ENCODE measurements at regions not wholly inside any gene's neighbourhood (a gene's known extent, or its start where the extent isn't known, plus 50 kb on each side); places are given as distances from the start of the nearest gene placed in this dataset.

DNA sequence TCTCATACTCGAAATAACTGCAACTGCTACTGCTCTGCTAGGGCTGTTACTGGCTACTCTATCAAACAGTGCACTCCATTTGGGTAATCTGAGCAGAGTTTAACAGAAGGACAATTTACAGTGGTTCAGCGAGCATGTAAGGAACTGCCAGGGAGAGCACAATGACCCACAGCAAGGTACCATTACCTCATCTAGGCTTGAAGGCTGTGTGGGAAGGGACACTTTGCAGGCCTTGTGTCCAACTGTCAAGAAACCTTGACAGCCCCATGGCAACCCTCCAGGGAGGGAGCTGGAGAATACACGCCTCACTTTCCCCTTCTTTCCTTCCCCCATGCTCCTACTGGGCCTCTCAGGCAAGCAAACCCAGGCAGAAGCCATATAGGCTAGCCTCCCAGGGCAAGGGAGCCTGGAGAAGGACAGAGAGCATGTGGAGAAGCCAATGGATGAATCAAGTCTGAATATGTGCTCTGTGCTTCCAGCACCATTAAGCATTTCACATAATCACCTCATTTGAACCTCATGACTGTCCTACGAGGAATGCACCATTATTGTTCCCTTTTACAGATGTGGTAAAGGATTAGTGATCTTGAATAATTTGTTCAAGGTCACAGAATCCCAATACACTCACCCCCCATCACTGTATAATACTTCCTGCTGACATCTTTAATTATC lies 49.9 kb upstream of the JAK2 start:
- Histone ChIP-seq H3K9me3 (ENCODE audit: insufficient read depth in 2 of 2, low read depth in 1 of 2, low read length in 1 of 2) (no peaks in the 10 kb centered on the region), H3K23me2 (ENCODE audit: low read depth, low read length) (no peaks in the 10 kb centered on the region), H3K23ac (ENCODE audit: insufficient read length) (no peak overlapping the region), H4K20me1 (replicated peaks in 1 of 2; ENCODE audit: control insufficient read depth in 1 of 2, insufficient read depth in 2 of 2, low read length in 2 of 2) (no peaks in the 10 kb centered on the region), H2BK120ac (replicated peaks; ENCODE audit: low read depth, low read length) (no peak overlapping the region), H2AFZ (ENCODE audit: low read length) (no peak overlapping the region), H2AK5ac (ENCODE audit: low read depth, low read length) (no peak overlapping the region), H3K79me1 (ENCODE audit: low read depth, low read length) (no peaks in the 10 kb centered on the region), H3K4me1 (replicated peaks in 1 of 4; ENCODE audit: control insufficient read depth in 3 of 4, insufficient read depth in 4 of 4, low read length in 3 of 4) (no peaks in the 10 kb centered on the region), H2BK5ac (ENCODE audit: low read depth, low read length) (no peak overlapping the region), H3K36me3 (ENCODE audit: control insufficient read depth in 2 of 4, insufficient read depth in 4 of 4, low read length in 3 of 4) (no peaks in the 10 kb centered on the region), H3K27me3 (replicated peaks in 1 of 4; ENCODE audit: control insufficient read depth in 3 of 4, extremely low read depth in 1 of 4, insufficient read depth in 3 of 4, low read length in 3 of 4) (no peaks in the 10 kb centered on the region), H4K91ac (replicated peaks; ENCODE audit: insufficient read length, low read length) (no peak overlapping the region), H3K27ac (ENCODE audit: low read depth, low read length) (no peak overlapping the region), H3K14ac (ENCODE audit: insufficient read length) (no peak overlapping the region), H3K4me3 (ENCODE audit: extremely low read depth in 1 of 4, insufficient read depth in 2 of 4, low read depth in 3 of 4, low read length in 4 of 4) (no peak overlapping the region), H4K8ac (ENCODE audit: extremely low read depth, insufficient read depth, low read length) (no peak overlapping the region), H2BK20ac (ENCODE audit: low read length) (no peak overlapping the region), H3K4me2 (ENCODE audit: insufficient read depth in 1 of 2, low read depth in 2 of 2, low read length in 2 of 2) (no peak overlapping the region), H3K56ac (replicated peaks; ENCODE audit: insufficient read length, low read depth, low read length) (no peak overlapping the region), H3K18ac (ENCODE audit: extremely low read depth, low read length) (no peak overlapping the region), H3K9ac (replicated peaks in 1 of 4; ENCODE audit: extremely low read depth in 1 of 4, low read depth in 3 of 4, low read length in 3 of 4) (no peak overlapping the region), H4K5ac (ENCODE audit: insufficient read length, low read depth, low read length) (no peak overlapping the region), H3K79me2 (ENCODE audit: control insufficient read depth in 1 of 2, insufficient read depth in 2 of 2, low read length in 2 of 2) (no peaks in the 10 kb centered on the region), H2BK15ac (ENCODE audit: low read length) (no peak overlapping the region), H3K4ac (replicated peaks; ENCODE audit: insufficient read length, low read depth, low read length) (no peak overlapping the region), H2BK12ac (ENCODE audit: low read depth, low read length) (no peak overlapping the region)
- POLR2A ChIA-PET (ENCODE audit: partially characterized antibody) = no interaction called here
- no peak for FAIRE-seq
- 81% methylated on average over 4 of the region's 4 CpGs; no CpG with 5 or more reads in 1 of the 2 experiments for WGBS, 2 experiments (ENCODE audit: extremely low coverage in 1 of 2, insufficient coverage in 1 of 2, insufficient read length in 1 of 2, insufficient replicate concordance in 2 of 2, low coverage in 1 of 2, low lambda C conversion rate in 2 of 2, missing lambda C conversion rate in 1 of 2)
- no peak for DNase-seq (ENCODE audit: low read depth in 1 of 2, low spot score in 2 of 2)
- CTCF ChIA-PET (ENCODE audit: partially characterized antibody) = no interaction called here
- TF ChIP-seq, protein P1, sequence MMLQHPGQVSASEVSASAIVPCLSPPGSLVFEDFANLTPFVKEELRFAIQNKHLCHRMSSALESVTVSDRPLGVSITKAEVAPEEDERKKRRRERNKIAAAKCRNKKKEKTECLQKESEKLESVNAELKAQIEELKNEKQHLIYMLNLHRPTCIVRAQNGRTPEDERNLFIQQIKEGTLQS (IDR thresholded peaks at IDR 0.05; ENCODE audit: insufficient read depth, low read depth, low read length) = no peak
- TF ChIP-seq CTBP2 (IDR thresholded peaks at IDR 0.05; ENCODE audit: borderline replicate concordance, insufficient read depth, insufficient read length, low read length) = no peak
- no peak for TF ChIP-seq CHD1 (IDR thresholded peaks at IDR 0.05; ENCODE audit: low read depth, low read length)
- no peak for TF ChIP-seq SIX5 (IDR thresholded peaks at IDR 0.05; ENCODE audit: low read depth, low read length)
- no peak for TF ChIP-seq SP2 (IDR thresholded peaks at IDR 0.05; ENCODE audit: low read length)
- no peak for TF ChIP-seq CBX5 (IDR thresholded peaks at IDR 0.05; ENCODE audit: low read depth, low read length)

Measured in H1 (cell line).